ENCODE measurements at regions not wholly inside any gene's neighbourhood (a gene's known extent, or its start where the extent isn't known, plus 50 kb on each side); places are given as distances from the start of the nearest gene placed in this dataset.

DNA sequence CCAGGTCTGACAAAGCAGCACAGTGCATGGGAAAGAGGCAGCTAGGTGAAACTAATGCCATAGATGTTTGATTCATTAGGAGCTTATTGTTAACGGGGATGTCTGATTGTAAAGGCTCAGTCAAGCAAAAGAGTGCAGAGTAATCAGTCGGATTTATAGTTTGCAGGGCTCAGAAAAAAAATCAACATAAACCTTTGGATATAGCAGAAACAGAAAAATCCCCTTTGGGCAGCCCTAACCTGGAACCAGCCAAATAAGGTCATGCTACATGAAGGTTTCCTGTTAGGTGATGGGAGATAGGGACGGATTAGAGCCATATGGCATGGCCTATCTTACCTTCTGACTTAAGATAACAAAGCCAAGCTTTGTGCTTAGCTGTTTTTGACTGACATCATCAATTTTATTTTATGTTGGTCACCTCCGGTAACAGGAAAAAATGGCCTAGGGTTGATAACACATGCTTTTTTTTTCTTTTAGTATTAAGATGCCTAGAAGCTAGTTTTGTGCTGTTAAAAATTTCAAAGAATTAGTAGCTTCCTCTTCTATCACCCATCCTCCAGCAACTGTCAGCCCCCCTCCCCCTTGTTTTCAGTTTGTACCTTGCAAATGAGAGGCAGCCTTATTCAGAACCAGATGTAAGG is 60.7 kb upstream of the ZEB2 start:
- H3K4me1 ChIP-seq (ENCODE audit: control insufficient read depth, insufficient read depth, low read length), result no peaks in the 10 kb centered on the region
- TF ChIP-seq, protein P1, sequence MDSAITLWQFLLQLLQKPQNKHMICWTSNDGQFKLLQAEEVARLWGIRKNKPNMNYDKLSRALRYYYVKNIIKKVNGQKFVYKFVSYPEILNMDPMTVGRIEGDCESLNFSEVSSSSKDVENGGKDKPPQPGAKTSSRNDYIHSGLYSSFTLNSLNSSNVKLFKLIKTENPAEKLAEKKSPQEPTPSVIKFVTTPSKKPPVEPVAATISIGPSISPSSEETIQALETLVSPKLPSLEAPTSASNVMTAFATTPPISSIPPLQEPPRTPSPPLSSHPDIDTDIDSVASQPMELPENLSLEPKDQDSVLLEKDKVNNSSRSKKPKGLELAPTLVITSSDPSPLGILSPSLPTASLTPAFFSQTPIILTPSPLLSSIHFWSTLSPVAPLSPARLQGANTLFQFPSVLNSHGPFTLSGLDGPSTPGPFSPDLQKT (IDR thresholded peaks at IDR 0.05; ENCODE audit: borderline replicate concordance, low read depth, low read length), result peak; percentile 89
- TF ChIP-seq ZNF266 (tag by site-specific recombination; IDR thresholded peaks at IDR 0.05; ENCODE audit: low read depth) (no peak), ZNF248 (tag by site-specific recombination; IDR thresholded peaks at IDR 0.05) (no peak), ZBTB1 (tag by site-specific recombination; IDR thresholded peaks at IDR 0.05) (no peak)
- H3K27ac ChIP-seq (ENCODE audit: extremely low read depth, low read depth, low read length), result no peak overlapping the region
- H3K36me3 ChIP-seq (ENCODE audit: control insufficient read depth in 2 of 2, insufficient read depth in 1 of 2, low read length in 2 of 2), result no peaks in the 10 kb centered on the region
- ChIA-PET POLR2A (no interaction called here), CTCF (no interaction called here)
- no peak overlapping the region for H3K4me3 ChIP-seq (ENCODE audit: low read depth, low read length)
- no peaks in the 10 kb centered on the region for H3K9me3 ChIP-seq (ENCODE audit: control insufficient read depth, insufficient read depth, low read depth, low read length)

- H3K27ac ChIP-seq (ENCODE audit: extremely low read depth, low read depth, low read length), result no peak overlapping the region
Measured at GRCh38 chr2:144579556-144579955, 59.6 kb upstream of the ZEB2 start.

GRCh38 chr2:144578099-144578498 is 58.2 kb upstream of the ZEB2 start:
- no peak overlapping the region for H3K4me3 ChIP-seq (ENCODE audit: low read depth, low read length)
- ChIA-PET CTCF (interaction anchor here (0.6 kb wide), 1 partner anchor 143 kb away, joined by 3 read pairs; no protein-coding TSS in a partner anchor), POLR2A (no interaction called here)
- no peak overlapping the region for H3K27ac ChIP-seq (ENCODE audit: extremely low read depth, low read depth, low read length)
- H3K36me3 ChIP-seq (ENCODE audit: control insufficient read depth in 2 of 2, insufficient read depth in 1 of 2, low read length in 2 of 2), result no peaks in the 10 kb centered on the region
- no peaks in the 10 kb centered on the region for H3K9me3 ChIP-seq (ENCODE audit: control insufficient read depth, insufficient read depth, low read depth, low read length)
- no peaks in the 10 kb centered on the region for H3K4me1 ChIP-seq (ENCODE audit: control insufficient read depth, insufficient read depth, low read length)
- TF ChIP-seq ZNF626 (tag by site-specific recombination; IDR thresholded peaks at IDR 0.05) (no peak), ZNF664 (tag by site-specific recombination; IDR thresholded peaks at IDR 0.05) (no peak), ZNF510 (tag by site-specific recombination; IDR thresholded peaks at IDR 0.05; ENCODE audit: insufficient replicate concordance) (no peak), KLF9 (tag by site-specific recombination; IDR thresholded peaks at IDR 0.05; ENCODE audit: low read depth) (no peak), ZBTB6 (tag by site-specific recombination; IDR thresholded peaks at IDR 0.05) (no peak), ZNF501 (tag by site-specific recombination; IDR thresholded peaks at IDR 0.05) (no peak), SETDB1 (IDR thresholded peaks at IDR 0.05; ENCODE audit: insufficient read length, low read length) (no peak), ZSCAN4 (tag by site-specific recombination; IDR thresholded peaks at IDR 0.05) (no peak), ZNF404 (tag by site-specific recombination; IDR thresholded peaks at IDR 0.05) (no peak), HOXA7 (CRISPR knock-in tag; IDR thresholded peaks at IDR 0.05; ENCODE audit: borderline replicate concordance) (no peak)

More at GRCh38 chr2:144579556-144579955, 59.6 kb upstream of the ZEB2 start:
- ChIA-PET POLR2A (no interaction called here), CTCF (no interaction called here)
- Histone ChIP-seq H3K4me3 (ENCODE audit: low read depth, low read length) (no peak overlapping the region), H3K4me1 (ENCODE audit: control insufficient read depth, insufficient read depth, low read length) (no peaks in the 10 kb centered on the region), H3K36me3 (ENCODE audit: control insufficient read depth in 2 of 2, insufficient read depth in 1 of 2, low read length in 2 of 2) (no peaks in the 10 kb centered on the region), H3K9me3 (ENCODE audit: control insufficient read depth, insufficient read depth, low read depth, low read length) (no peaks in the 10 kb centered on the region)
- TF ChIP-seq CTCF (tag by site-specific recombination; IDR thresholded peaks at IDR 0.05) (no peak), ZNF707 (tag by site-specific recombination; IDR thresholded peaks at IDR 0.05) (no peak), ZNF211 (tag by site-specific recombination; IDR thresholded peaks at IDR 0.05; ENCODE audit: low read depth) (no peak), ZNF692 (tag by site-specific recombination; IDR thresholded peaks at IDR 0.05) (no peak)
- TF ChIP-seq, protein P2, sequence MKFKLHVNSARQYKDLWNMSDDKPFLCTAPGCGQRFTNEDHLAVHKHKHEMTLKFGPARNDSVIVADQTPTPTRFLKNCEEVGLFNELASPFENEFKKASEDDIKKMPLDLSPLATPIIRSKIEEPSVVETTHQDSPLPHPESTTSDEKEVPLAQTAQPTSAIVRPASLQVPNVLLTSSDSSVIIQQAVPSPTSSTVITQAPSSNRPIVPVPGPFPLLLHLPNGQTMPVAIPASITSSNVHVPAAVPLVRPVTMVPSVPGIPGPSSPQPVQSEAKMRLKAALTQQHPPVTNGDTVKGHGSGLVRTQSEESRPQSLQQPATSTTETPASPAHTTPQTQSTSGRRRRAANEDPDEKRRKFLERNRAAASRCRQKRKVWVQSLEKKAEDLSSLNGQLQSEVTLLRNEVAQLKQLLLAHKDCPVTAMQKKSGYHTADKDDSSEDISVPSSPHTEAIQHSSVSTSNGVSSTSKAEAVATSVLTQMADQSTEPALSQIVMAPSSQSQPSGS (tag by site-specific recombination; IDR thresholded peaks at IDR 0.05; ENCODE audit: low read depth), result no peak

Measured in HEK293 (cell line).